ENCODE measurements at regions not wholly inside any gene's neighbourhood (a gene's known extent, or its start where the extent isn't known, plus 50 kb on each side); places are given as distances from the start of the nearest gene placed in this dataset.

DNA sequence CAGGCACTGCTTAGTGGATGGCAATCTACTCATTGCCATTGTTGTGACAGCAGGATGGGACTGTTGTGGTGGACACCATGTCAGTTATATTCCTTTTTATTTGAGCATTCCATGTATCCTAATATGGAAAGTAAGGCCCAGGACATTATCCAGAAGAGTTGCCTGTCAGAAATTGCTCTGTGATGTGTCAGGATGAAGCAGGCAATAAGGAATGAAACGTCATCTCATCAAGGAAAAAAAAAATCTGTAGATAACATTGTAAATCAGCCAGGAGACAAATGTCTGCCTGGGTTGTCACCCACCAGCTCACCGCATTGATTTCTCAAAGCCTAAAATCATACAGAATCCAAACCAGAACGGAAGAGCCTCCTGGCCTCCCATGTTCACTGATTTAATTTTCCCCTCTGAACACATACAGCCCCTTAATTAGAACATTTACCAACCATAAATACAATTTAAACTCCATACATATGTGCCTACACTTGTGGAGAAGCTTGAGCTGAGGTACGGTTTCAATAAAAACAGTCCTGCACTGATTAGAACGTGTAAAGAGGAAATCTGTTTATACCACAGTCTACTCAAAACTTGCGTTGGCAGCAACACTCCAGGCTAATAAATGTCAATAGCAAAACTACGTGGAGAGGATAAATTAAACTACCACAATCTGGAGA, 73.9 kb downstream of the FOXD1 start:
- no peak for DNase-seq (ENCODE audit: low read depth)

DNA sequence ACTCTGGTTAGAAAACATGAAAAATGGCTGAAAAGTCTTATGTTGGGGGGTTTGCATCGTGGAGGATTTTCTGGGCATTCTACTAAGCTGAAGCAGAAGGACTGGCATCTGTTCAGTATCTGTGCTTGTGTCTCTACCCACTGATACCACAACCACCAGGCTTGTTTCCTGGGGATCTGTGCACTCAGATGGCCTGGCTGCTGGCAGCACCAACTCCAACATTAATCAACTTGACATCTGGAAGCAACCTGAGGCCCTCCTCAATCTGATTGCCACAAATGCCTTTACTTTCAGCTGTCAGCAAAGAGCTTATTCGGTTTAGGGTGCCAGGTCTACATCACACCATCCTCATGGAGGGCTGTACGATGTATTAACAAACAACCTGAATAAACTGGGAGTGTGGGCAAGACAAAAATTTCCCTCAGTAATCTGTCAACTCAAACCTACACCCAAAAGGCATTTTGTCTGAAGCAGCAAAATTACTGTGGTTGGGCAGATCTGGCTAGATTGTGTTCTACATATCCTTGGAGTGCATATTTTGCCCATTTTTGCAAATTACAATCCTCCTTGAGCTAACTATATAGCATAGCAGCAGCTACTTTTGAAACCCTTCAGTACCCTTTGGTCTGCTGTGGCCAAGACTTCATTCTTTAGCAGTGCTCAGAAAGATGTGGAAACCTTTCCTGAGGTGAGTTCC, 74.6 kb downstream of the FOXD1 start:
- DNase-seq (ENCODE audit: low read depth), result no peak

DNA sequence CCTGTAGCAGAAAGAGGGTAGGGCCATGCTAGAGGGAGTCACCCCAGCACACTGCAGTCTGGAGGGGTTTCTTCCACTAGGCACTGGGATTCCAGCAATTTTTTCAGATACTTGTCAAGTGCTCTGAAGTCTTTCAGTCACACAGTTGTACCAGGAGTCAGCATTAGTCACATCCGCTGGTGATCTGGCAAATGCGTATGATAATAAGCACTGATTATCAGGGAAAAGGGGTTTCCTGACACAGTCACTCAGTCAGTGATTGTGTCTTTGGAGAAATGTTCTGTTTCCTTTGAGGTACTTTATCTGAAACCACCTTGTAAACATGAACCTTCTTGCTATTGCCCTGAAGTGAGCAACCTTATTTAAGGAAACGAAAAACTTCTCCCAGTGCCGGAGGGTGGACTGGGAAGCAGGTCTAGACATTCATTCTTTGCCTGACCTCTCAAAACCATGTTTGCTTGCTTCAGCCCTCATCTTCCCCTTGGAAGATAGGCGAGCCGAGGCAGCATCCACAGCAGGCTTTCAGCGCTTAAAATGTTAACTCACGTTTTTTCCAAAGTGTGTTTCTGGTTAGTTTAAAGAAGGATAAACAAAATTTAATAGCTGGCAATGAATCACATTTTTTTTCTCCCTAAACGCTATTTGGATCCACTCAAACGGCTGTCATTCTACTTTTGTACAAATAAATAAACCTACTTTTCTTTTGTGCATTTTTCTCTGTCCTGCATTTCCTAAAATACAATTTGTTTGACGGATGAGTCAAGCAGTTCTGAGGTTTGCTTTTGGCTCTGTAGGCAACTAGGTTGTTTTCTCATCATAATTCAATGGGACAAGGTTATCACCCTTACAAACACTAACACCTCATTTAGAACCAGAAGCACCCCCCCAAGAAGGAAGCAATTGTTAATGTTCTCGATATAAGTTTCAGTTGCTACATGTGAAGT, 77.7 kb downstream of the FOXD1 start:
- DNase-seq (ENCODE audit: low read depth), result peak; percentile 88

DNA sequence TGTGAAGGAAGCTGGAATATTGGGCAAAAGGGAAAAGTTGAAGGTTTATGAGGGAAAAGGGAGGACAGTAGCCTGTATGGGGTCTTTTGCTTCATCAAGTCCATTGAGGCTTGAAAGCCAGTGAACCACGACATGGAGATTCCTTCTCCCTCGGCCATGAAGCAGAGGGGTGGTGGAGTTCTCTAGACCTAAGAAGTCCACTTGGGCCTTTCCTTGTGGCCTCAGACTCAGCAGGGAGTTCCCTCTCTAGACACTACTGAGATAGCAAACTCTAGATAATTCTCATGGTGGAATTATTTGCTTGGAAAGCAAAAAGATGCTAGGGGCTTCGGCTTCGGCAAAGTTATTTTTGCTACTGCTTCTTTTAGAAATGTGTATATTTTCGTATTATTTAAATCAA, 78.5 kb downstream of the FOXD1 start:
- no peak for DNase-seq (ENCODE audit: low read depth)

DNA sequence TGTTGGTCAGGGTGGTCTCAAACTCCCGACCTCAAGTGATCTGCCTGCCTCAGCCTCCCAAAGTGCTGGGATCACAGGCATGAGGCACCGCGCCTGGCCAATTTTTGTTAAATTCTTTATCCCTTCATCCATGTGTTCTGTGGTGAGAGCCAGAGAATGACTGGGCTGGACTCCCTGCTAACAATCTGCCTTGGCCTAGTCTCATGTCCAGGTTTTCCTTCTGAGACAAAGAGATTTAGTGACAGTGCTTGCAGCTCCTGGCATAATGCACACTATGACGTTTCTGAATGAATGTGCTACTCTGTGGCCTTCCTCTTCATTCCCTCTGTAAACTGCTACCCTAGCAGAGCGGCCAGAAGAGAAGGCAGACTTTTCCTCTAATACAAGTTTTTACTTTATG, 79.3 kb downstream of the FOXD1 start:
- DNase-seq (ENCODE audit: low read depth), result no peak

DNA sequence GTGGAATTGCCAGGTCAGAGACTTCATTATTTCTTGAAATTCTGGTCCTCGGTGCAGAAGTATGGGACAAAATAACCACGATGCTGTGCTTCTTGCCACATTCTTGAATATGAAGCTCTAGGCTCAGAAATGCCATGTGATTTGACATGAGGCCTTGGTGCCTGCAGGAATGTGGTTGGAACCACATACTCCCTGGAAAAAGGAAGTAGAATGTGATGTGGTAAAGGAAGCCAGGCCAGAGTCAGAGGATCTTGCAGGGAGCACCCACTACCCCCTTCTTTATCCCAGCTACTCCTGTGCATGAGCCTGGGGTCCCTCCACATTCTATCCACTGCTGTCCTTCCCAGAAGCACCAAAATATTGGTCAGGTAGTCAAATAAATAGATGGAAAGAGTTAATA, 80.9 kb downstream of the FOXD1 start:
- no peak for DNase-seq (ENCODE audit: low read depth)

DNA sequence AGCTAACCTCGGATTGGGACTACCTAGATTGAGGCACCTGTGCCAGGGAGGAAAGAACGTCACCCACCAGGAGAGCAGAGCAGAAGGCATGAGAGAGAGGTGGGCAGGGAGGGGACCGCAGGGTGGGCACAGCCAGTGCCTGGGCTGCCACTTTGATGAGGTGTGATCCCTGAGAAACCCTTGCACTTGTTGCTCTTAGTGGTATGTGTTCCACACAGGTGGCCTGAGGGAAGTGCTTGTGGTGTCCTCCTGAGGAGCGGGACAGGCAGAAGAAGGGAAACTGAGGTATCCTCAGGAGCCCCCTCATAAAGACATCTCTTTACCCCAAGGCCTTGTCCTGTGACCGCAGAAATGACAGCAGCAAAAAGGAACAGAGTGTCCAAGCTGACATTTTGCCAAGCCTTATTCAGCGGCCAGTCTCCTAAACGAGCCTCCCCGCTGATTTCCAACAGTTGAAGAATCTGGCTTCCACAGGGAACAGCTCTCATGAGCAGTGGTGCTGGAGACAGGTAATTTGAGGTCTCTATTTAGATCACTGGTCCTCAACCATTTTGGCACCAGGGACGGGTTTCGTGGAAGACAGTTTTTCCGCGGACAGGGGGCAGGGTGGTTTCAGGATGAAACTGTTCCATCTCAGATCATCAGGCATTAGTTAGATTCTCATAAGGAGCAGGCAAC, 82.4 kb downstream of the FOXD1 start:
- no peak for DNase-seq (ENCODE audit: low read depth)

DNA sequence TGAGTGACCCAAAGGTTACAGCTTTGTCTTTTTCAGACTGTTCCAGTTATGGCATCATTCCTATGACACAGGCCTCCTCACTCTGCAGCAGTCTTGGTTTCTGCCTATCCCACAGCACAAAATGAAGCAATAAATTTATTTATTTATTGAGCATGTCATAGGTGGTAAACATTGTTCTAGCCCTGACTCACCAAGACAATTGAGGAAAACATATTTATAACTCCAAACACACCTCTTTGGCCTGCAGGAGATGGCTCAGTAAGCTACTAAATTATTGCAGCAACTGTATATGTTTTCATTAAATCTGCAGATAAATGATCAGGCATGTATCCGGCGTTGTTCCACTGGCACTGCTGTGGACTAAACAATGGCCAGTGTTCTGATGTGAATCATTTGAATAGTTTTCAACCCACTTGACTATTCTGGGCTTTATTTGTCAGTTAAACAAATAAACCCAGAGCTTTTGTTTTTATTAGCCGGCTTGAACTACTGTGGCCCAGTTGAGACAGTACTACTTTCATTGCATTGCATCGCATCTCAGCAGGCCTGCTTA, 83.2 kb downstream of the FOXD1 start:
- no peak for DNase-seq (ENCODE audit: low read depth)

DNA sequence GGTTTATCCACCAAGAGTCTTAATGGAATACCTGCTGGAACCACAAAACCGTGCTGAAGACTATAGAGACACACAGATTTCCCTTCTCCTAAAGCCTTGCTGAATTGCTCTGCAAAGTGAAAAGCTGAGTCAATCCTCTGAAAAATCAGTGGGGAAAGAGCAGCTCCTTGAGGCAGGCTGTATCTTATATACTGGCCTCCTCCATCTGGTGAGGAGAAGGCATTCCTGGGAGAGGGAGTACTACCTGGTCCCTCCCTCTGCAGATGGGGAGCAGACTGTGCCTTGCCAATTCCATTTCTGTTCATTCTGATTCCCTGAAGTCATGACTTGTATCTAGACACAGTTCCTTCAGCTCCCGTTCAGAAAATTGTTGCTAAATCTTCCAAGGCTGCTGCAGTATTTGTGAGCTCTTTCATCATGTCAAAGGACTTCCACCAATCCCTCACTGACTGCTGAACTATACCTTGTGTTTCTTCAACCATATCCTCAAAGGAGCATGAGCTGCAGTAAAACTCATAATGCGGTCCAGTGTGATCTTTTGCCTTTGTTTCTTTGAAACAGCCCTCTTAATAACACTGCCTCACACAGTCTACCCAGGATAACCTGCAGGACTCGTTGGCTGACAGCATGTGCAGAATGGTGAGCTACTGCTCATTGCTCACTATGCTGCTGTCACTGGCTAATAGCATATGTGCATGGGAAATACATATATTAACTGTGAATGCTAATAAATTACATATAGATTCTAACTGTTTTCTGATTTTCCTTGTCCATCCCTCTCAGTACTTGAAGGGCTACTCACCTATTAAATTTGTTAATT, 84.5 kb downstream of the FOXD1 start:
- no peak for DNase-seq (ENCODE audit: low read depth)

DNA sequence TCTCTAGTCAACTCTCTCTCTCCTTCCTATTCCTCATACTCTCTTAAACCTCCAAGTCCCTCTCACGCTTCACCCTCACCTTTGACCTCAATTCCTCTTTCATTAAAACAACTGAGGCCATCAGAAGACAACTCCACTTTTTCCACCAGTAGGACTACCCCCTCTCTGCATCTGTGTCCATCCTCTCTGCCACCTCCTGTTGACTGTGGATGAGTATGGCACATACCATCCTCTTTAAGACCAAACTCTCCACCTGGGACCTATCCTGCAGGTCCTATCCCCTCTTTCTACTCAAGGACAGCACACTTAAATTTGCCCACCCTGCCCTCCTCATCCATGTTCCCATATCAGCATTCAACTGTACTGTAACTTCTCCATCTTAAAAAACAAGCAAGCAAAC, 89.2 kb downstream of the FOXD1 start:
- no peak for DNase-seq (ENCODE audit: low read depth)

DNA sequence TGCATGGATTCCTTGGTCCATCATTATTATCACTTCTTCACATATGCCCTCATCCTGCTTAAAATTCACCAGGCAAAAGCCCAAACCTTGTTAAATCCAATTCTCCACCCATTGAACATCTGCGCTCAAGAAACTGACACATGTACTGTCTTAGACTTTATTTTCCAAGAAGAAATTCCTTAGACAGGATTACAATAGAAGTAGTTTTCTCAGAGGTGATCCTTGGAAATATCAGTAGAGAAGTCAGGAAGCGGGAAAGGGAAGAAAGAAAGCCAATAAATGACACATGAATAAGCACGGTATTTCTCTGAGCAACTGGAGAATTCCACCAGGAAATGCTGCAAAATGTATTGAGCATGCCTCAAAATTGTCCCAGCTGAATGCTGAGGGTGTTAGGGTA, 90.2 kb downstream of the FOXD1 start:
- DNase-seq (ENCODE audit: low read depth), result no peak

DNA sequence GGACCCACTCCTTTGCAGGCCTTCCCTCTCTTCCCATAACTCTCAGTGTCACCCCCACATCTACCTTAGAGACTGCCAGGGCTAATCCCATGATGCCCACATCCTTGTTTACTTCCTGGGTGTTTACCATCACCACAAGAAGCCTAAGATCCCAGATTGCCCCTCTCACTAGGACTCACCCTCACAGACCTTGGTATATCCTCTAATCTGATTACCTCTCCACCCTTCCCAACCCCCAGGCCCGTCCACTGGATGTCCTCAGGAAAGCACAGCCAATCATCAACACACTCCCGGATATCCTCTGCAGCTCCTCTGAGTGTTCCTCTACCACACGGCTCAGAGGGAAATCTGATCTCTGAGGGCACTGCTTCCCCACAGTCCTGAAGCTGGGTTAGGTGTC, 91.0 kb downstream of the FOXD1 start:
- DNase-seq (ENCODE audit: low read depth), result no peak

DNA sequence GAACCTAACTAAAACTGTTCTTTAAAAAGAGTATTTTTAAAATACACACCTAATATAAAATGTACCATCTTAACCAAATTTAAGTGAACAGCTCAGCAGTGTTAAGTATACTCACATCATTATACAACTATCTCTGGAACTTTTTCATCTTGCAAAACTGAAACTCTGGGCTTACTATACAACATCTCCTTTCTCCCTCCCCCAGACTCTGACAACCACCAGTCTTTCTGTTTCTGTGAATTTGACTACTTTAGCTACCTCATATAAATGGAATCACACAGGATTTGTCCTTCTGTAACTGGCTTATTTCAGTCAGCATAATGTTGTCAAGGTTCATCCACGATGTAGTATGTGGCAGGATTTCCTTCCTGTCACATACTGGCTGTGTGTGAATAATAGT, 93.5 kb downstream of the FOXD1 start:
- no peak for DNase-seq (ENCODE audit: low read depth)

DNA sequence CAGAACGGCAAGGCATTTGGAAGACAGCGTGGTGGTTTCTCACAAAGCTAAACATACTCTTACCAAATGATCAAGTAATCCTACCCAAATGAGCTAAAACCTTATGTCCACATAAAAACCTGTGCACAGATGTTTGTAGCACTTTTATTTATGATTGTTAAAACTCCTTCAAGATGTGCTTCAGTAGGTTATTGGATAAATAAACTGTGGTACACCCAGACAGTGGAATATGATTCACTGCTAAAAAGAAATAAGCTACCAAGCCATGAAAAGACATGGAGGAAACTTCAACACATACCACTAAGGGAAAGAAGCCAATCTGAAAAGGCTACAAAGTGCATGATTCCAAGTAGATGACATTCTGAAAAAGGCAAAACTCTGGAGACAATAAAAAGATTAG, 94.2 kb downstream of the FOXD1 start:
- no peak for DNase-seq (ENCODE audit: low read depth)

DNA sequence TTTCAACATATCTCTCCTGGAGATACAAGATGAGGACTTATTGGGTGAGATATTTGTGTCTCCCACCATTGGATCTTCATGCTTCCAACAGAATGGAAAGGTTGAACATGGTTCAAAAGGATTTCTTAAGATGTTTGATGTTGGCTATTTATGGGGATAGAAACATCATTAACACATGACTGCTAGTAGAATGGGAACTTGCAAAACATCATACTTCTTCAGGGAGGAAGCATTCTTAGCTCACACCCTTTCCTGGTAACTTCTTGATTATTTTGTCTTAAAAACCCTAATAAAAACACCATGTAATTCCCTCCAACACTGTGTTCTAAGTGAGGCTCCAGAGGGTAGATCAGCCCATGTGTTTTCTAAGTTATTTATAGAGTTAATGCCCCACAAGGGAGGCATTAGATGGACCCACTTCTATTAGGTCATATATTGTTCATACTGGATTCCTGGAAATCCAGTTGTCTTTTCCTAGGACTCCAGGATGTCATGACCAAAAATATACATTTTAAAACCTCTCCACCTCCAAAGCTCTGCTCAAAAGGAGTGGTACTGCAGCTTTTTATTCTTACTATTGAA, 95.8 kb downstream of the FOXD1 start:
- DNase-seq (ENCODE audit: low read depth), result no peak

DNA sequence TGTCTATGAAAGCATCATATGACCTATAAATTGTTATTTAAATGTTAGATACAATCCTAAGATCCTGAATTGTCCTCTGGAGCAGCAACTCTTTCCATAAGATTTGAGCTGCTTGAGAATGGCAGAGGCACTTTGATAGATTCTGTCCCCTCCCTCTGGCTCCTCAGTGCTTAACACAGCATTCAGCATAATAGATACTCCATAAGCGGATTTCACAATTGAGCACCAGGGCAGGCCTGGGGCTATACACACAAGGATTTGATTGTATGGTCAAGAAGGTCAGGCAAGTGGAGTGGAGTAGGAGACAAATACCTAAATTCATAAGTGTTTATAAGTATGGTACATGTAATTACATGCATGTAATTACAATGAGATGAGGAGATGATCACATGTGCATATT, 96.3 kb downstream of the FOXD1 start:
- DNase-seq (ENCODE audit: low read depth), result no peak

DNA sequence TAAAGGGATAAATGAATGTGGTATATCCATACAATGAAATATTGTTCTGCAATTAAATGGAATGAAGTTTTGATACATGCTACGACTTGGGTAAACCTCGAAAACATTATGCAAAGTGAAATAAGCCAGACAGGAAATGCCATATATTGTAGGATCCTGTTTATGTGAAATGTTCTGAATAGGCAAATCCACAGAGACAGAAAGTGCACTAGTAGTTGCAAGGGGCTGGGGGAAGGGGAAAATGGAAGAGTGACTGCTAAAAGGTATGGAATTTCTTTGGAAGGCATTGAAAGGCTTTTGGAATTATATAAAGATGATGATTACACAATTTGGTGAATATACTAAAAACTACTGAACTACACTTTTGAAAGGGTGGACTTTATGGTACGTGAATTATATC, 97.0 kb downstream of the FOXD1 start:
- no peak for DNase-seq (ENCODE audit: low read depth)

DNA sequence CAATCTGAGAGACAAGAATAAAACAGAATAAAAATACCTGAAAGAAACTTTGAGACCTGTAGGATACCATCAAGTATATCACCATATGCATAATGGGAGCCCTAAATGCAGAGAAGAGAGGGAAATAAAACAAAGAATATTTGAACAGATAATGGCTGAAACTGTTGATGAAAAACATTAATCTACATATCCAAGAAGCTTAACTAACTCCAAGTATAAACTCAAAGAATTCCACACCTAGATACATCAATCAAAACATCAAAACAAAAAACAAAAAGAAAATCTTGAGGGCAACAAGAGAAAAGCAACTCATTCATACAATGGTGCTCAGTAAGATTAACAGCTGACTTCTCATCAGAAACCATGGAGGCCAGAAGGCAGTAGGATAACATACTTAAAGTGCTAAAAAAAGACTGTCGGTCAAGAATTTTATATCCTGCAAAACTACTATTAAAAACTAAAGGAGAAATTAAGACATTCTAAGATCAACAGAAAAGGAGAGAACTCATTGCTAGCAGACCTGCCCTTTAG, 101.6 kb downstream of the FOXD1 start:
- DNase-seq (ENCODE audit: low read depth), result no peak

DNA sequence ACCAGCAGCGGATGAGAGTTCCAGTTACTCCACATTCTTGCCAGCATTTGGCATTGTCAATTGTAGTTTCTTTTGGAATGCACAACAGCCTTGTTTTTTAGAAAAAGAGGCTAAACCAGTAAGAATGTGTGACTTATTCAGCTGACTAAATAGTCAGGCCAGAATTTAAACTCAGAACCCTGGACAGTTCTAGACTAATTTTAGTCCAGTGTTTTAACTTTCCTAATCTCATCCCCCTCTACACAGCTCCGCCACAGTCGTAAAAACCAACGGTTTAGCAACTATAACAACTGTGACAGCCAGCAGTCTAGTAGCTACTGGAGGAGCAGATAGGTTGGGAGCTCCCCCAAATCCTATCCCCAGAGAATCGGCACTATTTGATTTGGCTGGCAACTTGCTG, 103.7 kb downstream of the FOXD1 start:
- no peak for DNase-seq (ENCODE audit: low read depth)

DNA sequence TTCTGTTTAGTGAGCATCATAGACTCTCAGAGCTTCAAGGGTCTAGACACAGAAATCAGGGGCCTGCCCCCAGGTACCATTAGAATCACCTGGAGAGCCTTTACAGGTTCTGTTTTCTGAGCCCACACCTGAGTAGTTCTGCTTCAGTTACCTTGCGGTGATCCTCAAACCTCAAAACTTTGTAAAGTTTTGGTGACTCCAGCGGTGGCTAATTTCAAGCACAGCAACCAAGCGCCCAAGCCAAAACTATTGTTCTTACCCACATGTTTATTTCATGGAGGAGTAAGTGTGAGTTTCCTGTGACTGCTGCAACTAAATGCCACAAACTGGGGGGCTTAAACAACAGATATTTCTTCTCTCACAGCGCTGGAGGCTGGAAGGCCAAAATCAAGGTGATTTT, 108.9 kb downstream of the FOXD1 start:
- no peak for DNase-seq (ENCODE audit: low read depth)
